GM12875 (cell line): ENCODE measurements at regions not wholly inside any gene's neighbourhood (a gene's known extent, or its start where the extent isn't known, plus 50 kb on each side); places are given as distances from the start of the nearest gene placed in this dataset.

Experiments
- H3K4me3 ChIP-seq: one replicate; pipeline ENCODE4 v1.5.1; 2011; ENCODE audit warnings: low read depth, low read length, control low read depth
- TF ChIP-seq, protein P1 (sequence below): IDR thresholded peaks from 2 replicates; pipeline ENCODE4 v1.5.1; 2011; ENCODE audit warnings: low read depth, mild to moderate bottlenecking, control low read depth, inconsistent platforms, low read length, moderate library complexity, borderline replicate concordance; ENCODE audit not compliant: insufficient read depth

DNA sequence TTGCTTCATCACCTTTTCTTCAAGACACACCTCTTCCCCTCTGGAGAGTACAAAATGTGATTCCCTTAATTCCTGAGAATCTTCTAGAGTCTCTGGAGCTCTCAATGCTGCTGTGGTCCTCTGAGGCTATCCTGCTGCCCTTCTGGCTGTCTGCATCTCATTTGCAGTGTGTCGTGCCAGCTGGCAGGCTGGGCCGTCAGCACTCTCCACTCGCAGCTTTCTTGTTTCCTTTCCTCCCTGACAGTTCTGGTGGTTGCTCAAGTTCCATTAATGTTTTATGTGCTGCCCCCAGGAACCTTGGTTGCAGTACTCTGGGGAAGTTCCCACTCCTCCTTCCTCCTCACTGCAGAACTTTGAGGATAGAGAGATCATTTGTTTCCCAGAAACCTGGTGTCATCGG is 210.8 kb upstream of the ROPN1 start:
- no peak overlapping the region for H3K4me3 ChIP-seq
- TF ChIP-seq, protein P1, sequence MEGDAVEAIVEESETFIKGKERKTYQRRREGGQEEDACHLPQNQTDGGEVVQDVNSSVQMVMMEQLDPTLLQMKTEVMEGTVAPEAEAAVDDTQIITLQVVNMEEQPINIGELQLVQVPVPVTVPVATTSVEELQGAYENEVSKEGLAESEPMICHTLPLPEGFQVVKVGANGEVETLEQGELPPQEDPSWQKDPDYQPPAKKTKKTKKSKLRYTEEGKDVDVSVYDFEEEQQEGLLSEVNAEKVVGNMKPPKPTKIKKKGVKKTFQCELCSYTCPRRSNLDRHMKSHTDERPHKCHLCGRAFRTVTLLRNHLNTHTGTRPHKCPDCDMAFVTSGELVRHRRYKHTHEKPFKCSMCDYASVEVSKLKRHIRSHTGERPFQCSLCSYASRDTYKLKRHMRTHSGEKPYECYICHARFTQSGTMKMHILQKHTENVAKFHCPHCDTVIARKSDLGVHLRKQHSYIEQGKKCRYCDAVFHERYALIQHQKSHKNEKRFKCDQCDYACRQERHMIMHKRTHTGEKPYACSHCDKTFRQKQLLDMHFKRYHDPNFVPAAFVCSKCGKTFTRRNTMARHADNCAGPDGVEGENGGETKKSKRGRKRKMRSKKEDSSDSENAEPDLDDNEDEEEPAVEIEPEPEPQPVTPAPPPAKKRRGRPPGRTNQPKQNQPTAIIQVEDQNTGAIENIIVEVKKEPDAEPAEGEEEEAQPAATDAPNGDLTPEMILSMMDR, result no peak

DNA sequence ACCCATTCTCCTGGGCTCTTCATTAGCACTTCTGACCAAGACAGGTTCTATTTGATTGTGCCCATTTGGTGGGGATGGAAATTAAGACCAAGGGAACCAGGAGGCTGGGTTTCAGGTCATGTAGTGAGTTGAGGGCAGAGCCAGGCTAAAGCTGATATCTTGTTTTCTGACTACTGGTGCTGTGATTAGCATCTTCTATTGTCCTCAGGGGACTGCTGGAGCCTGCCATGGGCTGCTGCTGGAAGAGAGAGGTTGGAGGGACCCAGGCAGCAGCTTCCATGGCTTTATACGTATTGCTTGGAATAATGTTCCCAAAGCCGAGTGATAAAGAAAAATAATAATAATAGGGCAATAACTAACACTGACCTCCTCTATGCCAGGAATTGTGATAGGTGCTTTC is 211.4 kb upstream of the ROPN1 start:
- TF ChIP-seq, protein P1, result no peak
- no peak overlapping the region for H3K4me3 ChIP-seq

DNA sequence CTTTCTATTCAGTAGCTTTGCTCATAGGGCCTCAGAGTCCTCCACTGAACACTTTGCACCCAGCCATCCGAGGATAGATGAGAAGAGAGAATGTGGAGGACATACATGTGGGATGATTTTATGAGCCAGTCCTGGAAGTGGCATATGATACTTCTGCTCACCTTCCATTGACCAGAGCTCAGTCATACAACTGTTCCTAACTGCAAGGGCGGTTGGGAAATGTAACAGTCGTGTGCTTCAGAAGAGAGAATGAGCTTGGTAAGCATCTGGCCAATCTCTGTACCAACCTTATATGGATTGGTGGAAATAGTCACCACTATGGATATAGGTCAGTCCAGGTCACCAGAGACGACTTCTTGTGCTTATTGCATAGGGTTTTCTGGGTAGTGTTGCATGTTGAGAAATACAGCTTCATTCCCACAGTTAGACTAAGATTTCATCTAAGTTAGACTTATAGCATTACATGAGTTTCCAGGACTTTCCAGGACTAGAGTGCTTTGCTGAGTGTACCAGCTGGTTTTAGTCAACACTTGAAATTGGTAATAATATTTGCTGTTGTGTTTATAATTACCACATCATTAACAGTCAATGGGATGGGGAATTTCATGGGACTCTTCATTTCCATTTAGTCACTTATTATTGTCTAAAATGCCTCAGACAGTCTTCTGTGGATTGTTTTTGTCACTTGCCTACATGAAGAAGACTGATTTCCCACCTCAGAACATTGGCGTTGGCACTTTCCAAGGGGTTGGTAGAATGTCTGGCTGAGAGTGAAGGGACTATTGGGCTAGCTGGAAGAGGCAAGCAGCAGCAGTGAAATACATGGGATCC is 214.5 kb upstream of the ROPN1 start:
- TF ChIP-seq, protein P1, result no peak

DNA sequence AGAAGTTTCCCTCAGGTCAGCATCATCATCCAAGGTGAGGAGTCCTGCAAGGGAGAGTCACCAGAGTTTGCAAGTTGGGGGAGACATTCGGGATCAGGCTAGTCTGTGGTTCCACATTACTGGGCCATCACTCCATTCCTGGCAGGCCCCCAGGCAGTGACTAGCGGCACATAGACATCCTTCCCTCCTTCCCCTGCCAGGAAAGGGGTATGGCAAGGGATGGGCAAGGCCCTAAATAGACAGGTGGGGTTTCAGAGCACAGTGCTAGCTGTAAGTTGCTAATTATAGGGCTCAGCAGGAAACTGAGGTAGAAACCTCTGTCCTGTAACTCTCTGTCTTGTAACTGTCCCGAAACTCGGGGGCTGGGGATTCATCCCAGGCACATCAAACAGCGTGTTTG is 215.2 kb upstream of the ROPN1 start:
- TF ChIP-seq, protein P1, result no peak

More for the DNA sequence above, 214.5 kb upstream of the ROPN1 start:
- no peak overlapping the region for H3K4me3 ChIP-seq

DNA sequence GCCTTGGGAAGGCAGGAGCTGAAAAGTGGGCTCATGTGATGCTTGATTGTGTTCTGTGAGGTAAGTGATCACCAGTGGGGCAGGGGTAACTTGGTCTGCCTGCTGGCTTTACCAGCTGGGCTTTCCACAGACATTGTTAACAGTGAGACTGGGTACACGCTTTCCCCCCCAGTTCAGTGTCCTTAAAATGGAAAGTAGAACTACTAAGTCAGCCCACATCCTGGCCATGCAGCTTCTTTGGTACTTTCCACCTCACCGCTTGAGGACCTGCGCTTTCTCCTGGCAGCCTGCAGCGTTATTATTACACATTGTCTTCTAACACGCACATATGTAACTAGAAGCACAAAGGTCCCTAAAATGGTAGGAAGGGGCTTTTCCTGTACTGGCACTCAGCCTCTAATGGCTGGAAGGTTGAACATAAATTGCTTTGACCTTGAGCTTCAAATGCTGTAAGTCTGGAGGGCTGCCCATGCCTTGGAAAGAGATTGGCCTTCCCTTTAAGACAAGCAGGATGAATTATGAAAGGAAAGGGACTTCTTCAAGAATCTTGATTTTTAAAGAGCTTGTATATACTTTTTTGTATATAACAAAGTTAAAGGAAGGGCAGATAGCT is 216.1 kb upstream of the ROPN1 start:
- TF ChIP-seq, protein P1, result no peak
- H3K4me3 ChIP-seq, result no peak overlapping the region

More for the DNA sequence above, 215.2 kb upstream of the ROPN1 start:
- no peak overlapping the region for H3K4me3 ChIP-seq

DNA sequence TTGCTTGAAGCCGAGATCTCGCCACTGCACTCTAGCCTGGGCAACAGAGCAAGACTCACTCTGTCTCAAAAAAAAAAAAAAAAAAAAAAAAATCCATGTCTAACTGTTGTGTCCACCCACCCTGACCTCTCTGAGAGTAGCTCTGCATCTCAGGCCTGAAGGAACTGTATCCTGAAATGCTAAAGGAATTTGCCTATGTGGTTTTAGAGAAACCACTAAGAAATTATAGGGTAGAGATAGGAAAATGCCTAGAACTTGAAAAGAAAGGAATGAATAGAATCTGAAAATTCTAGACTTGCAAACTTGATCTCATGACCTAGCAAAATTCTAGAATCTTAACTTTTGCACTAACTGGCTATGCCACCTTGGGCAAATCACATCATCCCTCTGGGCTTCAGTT is 217.5 kb upstream of the ROPN1 start:
- TF ChIP-seq, protein P1, result no peak
- H3K4me3 ChIP-seq, result no peak overlapping the region

DNA sequence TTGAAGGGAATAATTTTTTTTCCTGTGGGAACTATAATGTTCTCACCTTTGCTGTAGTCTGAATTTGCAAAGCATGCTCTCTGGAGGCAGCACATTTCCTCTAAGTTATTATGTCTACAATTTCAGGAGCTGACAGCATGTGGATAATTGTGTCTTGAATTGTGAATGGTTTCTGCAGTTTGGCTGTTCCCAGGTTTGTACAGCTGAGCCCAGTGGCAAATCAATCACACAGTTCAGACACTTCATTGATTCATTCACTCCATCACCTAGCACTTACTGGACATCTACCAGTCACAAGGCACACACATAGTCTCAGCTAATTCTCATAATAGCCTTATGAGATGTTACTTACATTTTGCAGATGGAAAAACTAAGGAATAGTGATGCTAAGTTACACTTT is 219.0 kb upstream of the ROPN1 start:
- TF ChIP-seq, protein P1, result no peak
- H3K4me3 ChIP-seq, result no peak overlapping the region
